ENCODE measurements at regions not wholly inside any gene's neighbourhood (a gene's known extent, or its start where the extent isn't known, plus 50 kb on each side); places are given as distances from the start of the nearest gene placed in this dataset.

DNA sequence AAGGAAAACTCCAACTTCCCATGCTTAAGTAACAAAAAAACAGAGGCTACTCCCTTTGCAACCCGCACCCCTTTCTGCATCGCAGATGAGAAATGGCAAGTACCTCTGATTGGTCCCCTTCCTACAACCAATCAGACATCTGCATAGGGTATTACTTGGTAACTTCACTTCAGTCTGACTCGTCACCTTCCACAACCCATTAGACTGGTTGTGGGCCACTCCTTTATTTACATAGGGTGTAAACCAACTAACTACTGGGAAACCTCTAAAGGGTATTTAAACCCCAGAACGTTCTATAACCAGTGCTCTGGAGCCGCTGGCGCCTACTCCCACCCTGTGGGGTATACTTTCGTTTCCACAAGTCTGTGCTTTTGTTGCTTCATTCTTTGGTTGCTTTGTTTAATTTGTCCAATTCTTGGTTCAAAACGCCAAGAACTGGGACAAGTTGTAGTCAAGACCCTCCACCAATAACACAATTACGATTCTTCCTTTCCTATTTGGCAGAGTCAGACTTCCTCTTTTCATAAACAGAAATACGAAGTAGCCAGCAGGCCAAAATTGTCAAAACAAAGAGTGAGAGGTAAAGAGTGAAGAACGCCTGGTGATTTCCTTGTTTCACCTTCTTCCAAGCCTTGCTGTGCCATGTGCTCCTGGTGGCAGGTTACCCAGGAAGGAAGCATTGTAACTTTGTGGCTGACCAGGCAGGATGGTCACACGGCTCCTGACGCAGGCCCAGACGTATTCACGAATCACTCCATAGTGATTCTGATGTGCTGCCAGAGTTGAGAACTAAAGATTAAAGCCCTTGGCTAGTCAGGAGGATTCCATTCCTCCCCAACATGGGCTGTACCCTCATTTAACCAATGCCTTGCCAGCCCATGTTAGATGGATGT lies 477.4 kb downstream of the ARHGEF28 start:
- H3K4me1 Mint-ChIP-seq (ENCODE audit: low read depth), result no peaks in the 10 kb centered on the region
- no peak overlapping the region for H3K27ac Mint-ChIP-seq
- H3K4me3 Mint-ChIP-seq, result no peak overlapping the region
- no peaks in the 10 kb centered on the region for H3K36me3 Mint-ChIP-seq (ENCODE audit: low read depth)
- peaks cover 13% of the 10 kb centered on the region for H3K27me3 Mint-ChIP-seq
- H3K9me3 Mint-ChIP-seq, result peaks cover 11% of the 10 kb centered on the region

DNA sequence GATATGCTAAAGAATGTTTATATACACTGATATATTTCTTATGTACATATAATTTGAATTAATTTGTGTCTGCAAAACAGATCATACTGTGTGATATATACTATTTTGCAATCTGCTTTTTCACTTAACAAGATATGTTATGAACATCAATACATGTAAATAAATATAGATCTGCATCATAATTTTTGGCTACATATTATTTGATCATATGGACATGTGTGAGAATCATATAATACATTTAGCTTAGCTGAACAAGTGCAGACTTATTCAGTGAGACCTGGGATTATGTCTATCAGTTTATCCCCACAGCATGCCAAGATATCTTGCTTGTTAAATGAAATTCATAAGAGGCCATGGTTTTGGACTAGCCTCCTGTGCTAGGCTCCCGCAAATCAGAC lies 474.3 kb downstream of the ARHGEF28 start:
- Mint-ChIP-seq H3K27ac (no peak overlapping the region), H3K36me3 (ENCODE audit: low read depth) (no peaks in the 10 kb centered on the region)

DNA sequence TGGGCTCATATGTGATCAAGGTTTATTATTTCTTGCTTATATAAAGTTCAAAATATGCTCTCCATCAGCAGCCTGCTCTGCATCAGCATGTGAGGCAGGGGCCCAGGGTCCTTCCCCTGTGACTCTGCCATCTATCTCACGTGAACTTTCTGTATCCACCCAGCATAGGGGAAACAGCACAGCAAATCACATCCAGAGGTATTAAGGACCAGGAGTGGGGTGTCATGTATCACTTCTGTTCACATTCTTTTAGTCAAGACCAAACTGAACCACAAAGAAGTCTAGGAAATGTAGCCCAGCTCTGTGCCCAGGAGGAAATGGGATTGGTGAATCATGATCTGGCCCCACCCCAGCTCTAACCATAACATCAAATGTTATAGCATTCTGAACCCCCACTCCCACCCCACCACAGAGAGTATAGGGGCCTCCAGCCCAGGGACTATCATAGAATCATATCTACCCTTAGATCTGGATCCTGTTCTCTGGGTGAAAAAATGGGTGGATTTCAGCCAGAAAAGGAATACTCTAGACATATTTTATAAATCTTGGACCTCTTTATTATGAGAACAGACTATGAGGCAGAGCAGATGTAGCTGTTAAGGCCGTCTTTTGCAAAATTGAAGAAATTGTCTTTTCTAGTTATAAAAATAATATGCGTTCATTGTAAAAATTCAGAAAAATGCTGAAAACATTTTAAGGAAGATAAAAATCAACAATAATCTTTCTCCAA lies 473.7 kb downstream of the ARHGEF28 start:
- H3K9me3 Mint-ChIP-seq, result peaks cover 12% of the 10 kb centered on the region
- H3K27ac Mint-ChIP-seq, result no peak overlapping the region
- H3K27me3 Mint-ChIP-seq, result peaks cover 12% of the 10 kb centered on the region
- H3K4me1 Mint-ChIP-seq (ENCODE audit: low read depth), result no peaks in the 10 kb centered on the region
- no peak overlapping the region for H3K4me3 Mint-ChIP-seq
- H3K36me3 Mint-ChIP-seq (ENCODE audit: low read depth), result no peaks in the 10 kb centered on the region

More for the DNA sequence above, 474.3 kb downstream of the ARHGEF28 start:
- H3K27me3 Mint-ChIP-seq, result peaks cover 8% of the 10 kb centered on the region
- H3K9me3 Mint-ChIP-seq, result peaks cover 12% of the 10 kb centered on the region
- no peaks in the 10 kb centered on the region for H3K4me1 Mint-ChIP-seq (ENCODE audit: low read depth)
- no peak overlapping the region for H3K4me3 Mint-ChIP-seq

DNA sequence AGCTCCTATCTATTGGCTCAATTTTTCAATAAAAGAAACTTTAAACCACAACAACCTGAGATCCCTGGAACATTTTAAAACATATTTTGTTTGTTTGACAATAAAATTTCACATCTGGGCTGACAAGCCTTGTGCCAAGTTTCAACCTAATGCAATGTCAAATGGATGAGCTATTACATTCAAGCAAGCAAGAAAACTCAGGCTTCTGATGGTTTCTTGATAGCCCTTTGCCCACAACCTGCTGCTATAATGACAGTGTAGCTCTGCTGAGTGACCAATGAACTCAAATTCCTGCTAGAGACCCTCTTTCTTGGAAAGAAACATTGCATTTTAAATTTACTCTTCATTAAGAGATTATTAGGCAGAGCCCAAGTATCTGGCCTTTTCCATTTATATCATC lies 472.9 kb downstream of the ARHGEF28 start:
- H3K4me3 Mint-ChIP-seq, result no peak overlapping the region
- H3K36me3 Mint-ChIP-seq (ENCODE audit: low read depth), result no peaks in the 10 kb centered on the region

DNA sequence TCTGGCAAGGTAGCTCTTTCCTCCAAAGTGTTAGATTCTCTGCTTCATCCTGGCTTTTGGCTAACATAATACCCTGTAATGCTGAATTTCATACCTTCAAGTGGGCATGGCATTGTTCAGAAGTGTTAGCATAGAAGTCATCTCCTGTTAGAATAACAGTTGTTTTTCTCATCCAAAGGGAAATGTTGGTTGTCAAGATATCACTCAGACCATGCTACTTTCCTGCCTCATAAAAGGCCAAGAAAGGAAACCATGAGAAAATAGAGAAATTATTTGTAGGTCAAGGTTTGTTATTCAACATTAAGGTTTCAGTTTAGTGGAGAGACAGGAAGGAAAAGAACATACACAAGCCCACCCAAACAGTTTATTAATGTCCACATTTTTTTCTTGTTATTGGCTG lies 472.5 kb downstream of the ARHGEF28 start:
- peaks cover 12% of the 10 kb centered on the region for H3K9me3 Mint-ChIP-seq
- no peaks in the 10 kb centered on the region for H3K36me3 Mint-ChIP-seq (ENCODE audit: low read depth)
- no peak overlapping the region for H3K27ac Mint-ChIP-seq
- H3K27me3 Mint-ChIP-seq, result peaks cover 13% of the 10 kb centered on the region
- no peak overlapping the region for H3K4me3 Mint-ChIP-seq
- H3K4me1 Mint-ChIP-seq (ENCODE audit: low read depth), result no peaks in the 10 kb centered on the region

More for the DNA sequence above, 472.9 kb downstream of the ARHGEF28 start:
- Mint-ChIP-seq H3K4me1 (ENCODE audit: low read depth) (no peaks in the 10 kb centered on the region), H3K27ac (no peak overlapping the region), H3K9me3 (peaks cover 12% of the 10 kb centered on the region), H3K27me3 (peaks cover 13% of the 10 kb centered on the region)

DNA sequence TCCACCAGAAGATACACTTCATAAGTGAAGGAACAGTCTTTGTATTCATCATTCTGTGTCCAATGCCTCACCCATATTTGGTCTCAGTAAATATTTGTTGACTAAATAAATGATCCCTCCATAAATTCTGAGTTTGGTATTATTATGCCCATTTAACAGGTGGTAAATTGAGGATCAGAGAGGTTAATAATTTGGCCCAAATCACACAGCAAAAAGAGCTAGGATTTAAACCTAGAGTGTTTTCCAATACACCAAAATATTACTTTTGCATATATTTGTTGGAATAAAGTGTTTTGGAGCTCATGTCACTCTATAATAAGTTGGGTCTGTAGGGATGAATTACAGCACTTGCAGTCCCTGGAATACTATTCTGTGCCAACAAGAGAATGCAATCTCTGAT lies 470.3 kb downstream of the ARHGEF28 start:
- H3K36me3 Mint-ChIP-seq (ENCODE audit: low read depth), result no peaks in the 10 kb centered on the region
- H3K4me3 Mint-ChIP-seq, result no peak overlapping the region
- H3K27ac Mint-ChIP-seq, result no peak overlapping the region
- H3K27me3 Mint-ChIP-seq, result peaks cover 11% of the 10 kb centered on the region
- peaks cover 12% of the 10 kb centered on the region for H3K9me3 Mint-ChIP-seq
- no peaks in the 10 kb centered on the region for H3K4me1 Mint-ChIP-seq (ENCODE audit: low read depth)

DNA sequence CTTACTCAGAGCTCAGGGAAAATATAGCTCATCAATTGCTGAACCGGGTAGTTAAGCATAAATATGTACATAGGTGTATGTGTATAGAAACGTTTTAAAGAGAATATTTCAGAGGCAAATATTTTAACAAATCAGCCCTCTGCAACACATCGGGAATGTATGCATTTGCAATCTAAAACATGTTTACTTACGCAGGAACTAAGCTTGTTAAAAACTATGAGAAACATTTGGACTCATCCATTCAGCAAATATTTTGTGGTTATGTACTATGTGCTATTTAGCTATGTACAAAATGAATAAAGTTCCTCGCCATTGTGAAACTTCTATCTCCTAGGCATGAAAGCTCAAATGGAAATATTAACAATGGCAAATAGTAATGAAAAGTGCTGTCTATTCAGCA lies 469.9 kb downstream of the ARHGEF28 start:
- H3K36me3 Mint-ChIP-seq (ENCODE audit: low read depth), result no peaks in the 10 kb centered on the region
- H3K9me3 Mint-ChIP-seq, result peaks cover 12% of the 10 kb centered on the region
- peaks cover 8% of the 10 kb centered on the region for H3K27me3 Mint-ChIP-seq
- H3K4me1 Mint-ChIP-seq (ENCODE audit: low read depth), result no peaks in the 10 kb centered on the region
- H3K4me3 Mint-ChIP-seq, result no peak overlapping the region
- H3K27ac Mint-ChIP-seq, result no peak overlapping the region

DNA sequence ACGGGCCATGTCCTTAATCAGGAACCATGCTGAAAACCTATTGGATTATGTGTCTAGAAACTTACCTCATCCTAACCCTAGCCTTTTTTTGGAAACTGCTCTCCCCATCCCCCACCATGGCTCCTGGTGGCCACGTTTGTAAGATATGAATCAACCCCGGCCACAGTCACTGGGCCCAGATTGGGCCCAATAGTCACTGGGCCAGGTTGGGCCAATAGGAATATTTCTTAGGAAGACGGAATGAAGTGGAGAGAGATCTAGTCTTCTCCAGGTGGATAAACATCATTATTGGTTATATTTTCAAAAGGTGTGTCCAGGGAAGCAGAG lies 468.7 kb downstream of the ARHGEF28 start:
- Mint-ChIP-seq H3K36me3 (ENCODE audit: low read depth) (no peaks in the 10 kb centered on the region), H3K4me1 (ENCODE audit: low read depth) (no peaks in the 10 kb centered on the region)

DNA sequence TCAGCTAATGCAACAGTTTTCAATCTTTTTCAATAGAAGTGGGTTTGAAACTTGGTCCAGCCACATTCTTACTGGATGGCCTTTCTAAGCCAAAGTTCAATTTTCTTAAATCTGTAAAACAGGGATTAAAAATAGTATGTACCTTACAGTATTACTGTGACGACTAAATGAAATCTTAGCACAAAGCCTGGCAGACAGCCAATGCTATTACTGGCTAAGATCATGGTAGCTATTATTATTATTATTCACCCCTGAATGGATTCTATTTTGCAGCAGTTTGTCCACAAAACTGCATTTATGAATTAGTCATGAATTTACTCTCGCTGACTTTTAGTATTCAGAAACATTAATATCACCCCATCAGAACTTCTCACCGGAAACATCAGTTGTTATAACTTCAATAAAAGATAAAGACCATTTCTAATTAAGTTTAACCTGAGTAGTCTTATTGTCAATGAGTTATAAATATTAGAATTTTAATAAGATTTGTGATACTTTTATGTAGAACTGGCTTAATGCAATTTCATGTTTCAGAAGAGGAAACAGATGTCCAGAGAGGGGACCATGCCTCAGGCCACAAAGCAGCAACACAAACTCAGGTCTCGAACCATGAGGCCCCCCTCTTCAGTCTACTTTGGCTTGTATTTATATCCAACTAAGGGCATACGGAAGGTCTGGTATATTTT lies 468.2 kb downstream of the ARHGEF28 start:
- H3K27me3 Mint-ChIP-seq, result peaks cover 11% of the 10 kb centered on the region
- H3K27ac Mint-ChIP-seq, result no peak overlapping the region
- peaks cover 5% of the 10 kb centered on the region for H3K9me3 Mint-ChIP-seq

More for the DNA sequence above, 468.7 kb downstream of the ARHGEF28 start:
- Mint-ChIP-seq H3K27me3 (peaks cover 8% of the 10 kb centered on the region), H3K4me3 (no peak overlapping the region), H3K27ac (no peak overlapping the region), H3K9me3 (peaks cover 9% of the 10 kb centered on the region)

DNA sequence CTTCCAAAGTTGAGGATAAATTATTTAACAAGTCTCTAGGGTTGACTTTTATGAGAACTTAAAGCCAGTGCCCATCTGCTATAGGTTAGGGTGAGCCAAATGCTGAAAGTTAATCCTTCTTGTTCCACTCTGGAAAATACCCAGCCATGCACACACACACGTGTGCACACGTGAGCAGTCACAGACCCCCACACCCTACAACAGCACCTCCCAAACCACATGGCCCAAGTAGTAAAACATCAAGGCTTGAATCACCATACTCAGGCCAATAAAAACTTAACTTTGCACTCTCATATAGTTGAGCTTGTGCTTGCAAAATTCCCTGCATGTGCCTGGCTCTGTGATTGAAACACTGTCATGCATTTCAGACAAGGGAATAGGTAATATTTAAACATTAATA lies 467.6 kb downstream of the ARHGEF28 start:
- H3K27me3 Mint-ChIP-seq, result peaks cover 11% of the 10 kb centered on the region
- no peaks in the 10 kb centered on the region for H3K4me1 Mint-ChIP-seq (ENCODE audit: low read depth)
- peaks cover 3% of the 10 kb centered on the region for H3K9me3 Mint-ChIP-seq
- no peak overlapping the region for H3K27ac Mint-ChIP-seq
- no peak overlapping the region for H3K4me3 Mint-ChIP-seq
- no peaks in the 10 kb centered on the region for H3K36me3 Mint-ChIP-seq (ENCODE audit: low read depth)

More for the DNA sequence above, 468.2 kb downstream of the ARHGEF28 start:
- Mint-ChIP-seq H3K4me3 (no peak overlapping the region), H3K4me1 (ENCODE audit: low read depth) (no peaks in the 10 kb centered on the region), H3K36me3 (ENCODE audit: low read depth) (no peaks in the 10 kb centered on the region)

DNA sequence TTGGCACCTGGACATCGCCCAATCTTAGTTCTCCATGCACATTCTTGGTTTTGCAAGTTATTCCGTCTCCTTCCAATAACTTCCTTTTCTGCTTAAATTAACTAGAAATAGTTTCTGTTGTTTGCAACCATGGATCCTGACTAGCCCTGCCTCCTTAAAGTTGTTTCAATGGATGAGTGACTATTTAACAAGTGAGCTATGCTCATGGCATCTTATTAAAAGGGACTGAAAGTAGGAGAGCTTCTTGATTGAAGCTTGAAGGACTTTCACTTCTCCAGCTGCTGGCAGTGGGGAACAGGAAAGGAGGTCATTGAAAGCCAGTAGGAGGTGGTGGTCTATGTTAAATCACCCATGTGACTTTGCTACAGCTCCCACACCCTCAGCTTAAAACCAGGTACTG lies 466.8 kb downstream of the ARHGEF28 start:
- no peak overlapping the region for H3K27ac Mint-ChIP-seq
- H3K4me1 Mint-ChIP-seq (ENCODE audit: low read depth), result no peaks in the 10 kb centered on the region
- H3K36me3 Mint-ChIP-seq (ENCODE audit: low read depth), result no peaks in the 10 kb centered on the region
- H3K9me3 Mint-ChIP-seq, result no peaks in the 10 kb centered on the region
- H3K4me3 Mint-ChIP-seq, result no peak overlapping the region
- H3K27me3 Mint-ChIP-seq, result peaks cover 11% of the 10 kb centered on the region

DNA sequence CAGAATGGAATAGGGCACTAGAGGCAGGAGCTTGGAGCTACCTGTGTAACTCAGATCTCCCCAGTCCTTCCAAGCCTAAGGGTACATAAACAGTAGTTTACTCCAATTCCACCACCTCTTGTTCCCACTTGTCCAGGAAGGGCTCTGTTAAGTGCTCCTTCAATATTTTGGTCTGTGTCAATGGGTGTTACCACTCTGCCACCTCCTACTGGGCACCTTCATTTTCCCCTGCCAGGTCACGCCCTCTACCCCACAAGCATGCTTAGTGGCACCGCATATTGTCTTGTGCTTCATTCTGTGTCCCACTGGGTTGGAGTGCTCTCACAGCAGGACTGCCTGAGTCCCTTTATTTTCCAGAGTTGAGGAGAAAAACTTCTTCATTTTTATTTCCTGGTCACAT lies 459.8 kb downstream of the ARHGEF28 start:
- Mint-ChIP-seq H3K4me1 (ENCODE audit: low read depth) (no peaks in the 10 kb centered on the region), H3K9me3 (no peaks in the 10 kb centered on the region), H3K27me3 (peaks cover 21% of the 10 kb centered on the region), H3K4me3 (no peak overlapping the region), H3K36me3 (ENCODE audit: low read depth) (no peaks in the 10 kb centered on the region), H3K27ac (no peak overlapping the region)

DNA sequence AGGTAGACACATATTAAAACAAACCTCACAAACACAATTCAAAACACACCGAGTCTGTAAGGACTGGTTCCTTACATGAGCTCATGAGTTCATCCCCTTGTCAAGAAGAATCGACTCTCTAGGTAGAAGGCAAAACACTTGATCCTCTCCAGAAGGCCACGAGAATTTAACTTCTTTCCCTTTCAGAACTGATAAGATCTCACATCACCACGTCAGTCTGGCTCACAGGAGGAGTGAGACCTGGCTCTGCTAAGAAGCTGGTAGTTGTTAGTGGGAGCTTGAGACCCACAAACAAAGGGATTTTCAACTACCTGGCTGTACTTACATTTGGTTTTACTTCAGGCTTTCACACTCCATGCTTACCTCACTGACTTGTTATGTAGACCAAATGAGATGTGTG lies 459.2 kb downstream of the ARHGEF28 start:
- Mint-ChIP-seq H3K36me3 (ENCODE audit: low read depth) (no peaks in the 10 kb centered on the region), H3K4me3 (no peak overlapping the region), H3K27ac (no peak overlapping the region), H3K27me3 (peaks cover 21% of the 10 kb centered on the region), H3K9me3 (no peaks in the 10 kb centered on the region), H3K4me1 (ENCODE audit: low read depth) (no peaks in the 10 kb centered on the region)

DNA sequence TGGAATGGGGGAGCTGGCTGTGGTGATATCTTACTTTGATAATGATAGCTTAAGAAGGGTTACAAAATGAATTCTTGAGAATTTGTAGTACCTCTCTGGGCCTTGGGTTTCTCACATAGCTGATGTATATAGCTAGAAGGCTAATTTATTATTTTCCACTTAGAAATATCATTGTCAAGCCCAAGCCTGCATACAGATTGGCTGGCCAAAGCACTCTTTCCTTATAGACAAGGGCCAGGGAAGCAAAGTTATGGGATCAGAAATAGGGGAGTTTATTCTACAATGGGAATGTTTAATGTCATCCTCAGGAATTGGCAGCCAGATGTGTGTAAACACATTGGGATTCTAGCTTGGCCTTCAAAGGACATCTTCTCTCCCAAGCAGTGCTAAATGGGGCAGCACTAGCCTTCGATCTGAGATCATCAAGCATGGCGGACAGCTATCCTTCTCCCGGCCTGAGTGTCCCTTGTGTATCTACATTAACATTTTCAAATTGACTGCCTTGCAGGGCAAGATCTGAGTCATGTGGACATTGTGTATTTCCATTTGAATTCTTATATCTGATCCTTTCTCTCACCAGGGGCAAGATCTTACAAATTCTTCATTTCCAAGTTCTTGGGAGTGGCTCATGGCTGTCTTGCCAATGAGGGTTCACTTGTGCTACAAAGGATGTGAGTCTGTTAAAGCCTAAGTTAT lies 457.2 kb downstream of the ARHGEF28 start:
- Mint-ChIP-seq H3K27me3 (peaks cover 20% of the 10 kb centered on the region), H3K4me3 (no peak overlapping the region), H3K36me3 (ENCODE audit: low read depth) (no peaks in the 10 kb centered on the region), H3K4me1 (ENCODE audit: low read depth) (no peaks in the 10 kb centered on the region), H3K27ac (no peak overlapping the region), H3K9me3 (no peaks in the 10 kb centered on the region)

All from stimulated activated naive CD8-positive, alpha-beta T cell treated with anti-CD3 and anti-CD28 coated beads, Interleukin-15, Interleukin-2, amounts not matched to agents 100 ng/mL and 50 ng/mL, for 24 hours (primary cell).